ENCODE measurements at regions not wholly inside any gene's neighbourhood (a gene's known extent, or its start where the extent isn't known, plus 50 kb on each side); places are given as distances from the start of the nearest gene placed in this dataset.
"Not testable (repeated sequence)": the region's sequence is repeated elsewhere in the genome, so short reads cannot be mapped to it uniquely, and the experiment has no call there.

- intact Hi-C loops (cut with micrococcal nuclease; ENCODE audit: unreplicated experiment) = no loop called here
- no peak for DNase-seq (ENCODE audit: low spot score)
- Histone ChIP-seq H3K36me3 (ENCODE audit: insufficient read depth, low read length, poor library complexity, severe bottlenecking) (no peaks in the 10 kb centered on the region), H3K4me1 (ENCODE audit: insufficient read depth, low read length, poor library complexity, severe bottlenecking) (no peaks in the 10 kb centered on the region), H3K27ac (ENCODE audit: low read depth, low read length, poor library complexity, severe bottlenecking) (no peak overlapping the region), H3K9me3 (ENCODE audit: low read depth, low read length, poor library complexity, severe bottlenecking) (no peaks in the 10 kb centered on the region), H3K4me3 (ENCODE audit: low read depth, low read length, poor library complexity, severe bottlenecking) (no peak overlapping the region), H3K27me3 (replicated peaks; ENCODE audit: insufficient read depth, low read depth, low read length, poor library complexity) (peaks cover 12% of the 10 kb centered on the region)
- no TSS peak for BruUV-seq (replicated peaks)
- ChIA-PET POLR2A (ENCODE audit: low non-redundant PET) (no interaction called here), CTCF (no interaction called here)
- TF ChIP-seq EZH2 (IDR thresholded peaks at IDR 0.05; ENCODE audit: borderline replicate concordance, low read depth, low read length, poor library complexity, severe bottlenecking) (no peak), CTCF (conservative IDR thresholded peaks at IDR 0.05; ENCODE audit: low read depth, low read length) (no peak)
Measured at GRCh38 chr3:137583256-137583655, 180.9 kb upstream of the SOX14 start.

DNA sequence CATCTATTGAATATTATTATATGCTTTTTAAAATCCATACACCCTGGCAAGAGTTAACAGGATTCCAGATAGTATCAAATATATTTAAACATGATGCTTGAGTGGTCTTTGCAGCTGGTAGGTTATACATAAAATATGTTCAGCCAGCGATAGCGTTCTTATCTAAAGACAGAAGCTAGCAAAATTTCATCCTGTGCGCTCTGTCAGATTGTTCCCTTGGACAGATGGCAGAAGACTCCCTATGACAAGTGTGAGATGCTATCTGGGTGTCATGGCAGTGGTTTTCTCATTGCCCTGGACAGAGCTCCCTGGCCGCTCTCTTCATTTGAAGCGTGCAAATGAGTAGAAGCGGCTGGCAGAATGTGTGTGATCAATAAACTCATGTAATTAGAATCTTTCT lies 175.2 kb upstream of the SOX14 start:
- intact Hi-C loops (cut with micrococcal nuclease; ENCODE audit: unreplicated experiment) = no loop called here
- no TSS peak for BruUV-seq (replicated peaks)
- CTCF ChIA-PET = no interaction called here
- H3K27me3 ChIP-seq (replicated peaks; ENCODE audit: insufficient read depth, low read depth, low read length, poor library complexity) = no peaks in the 10 kb centered on the region
- no peak overlapping the region for H3K27ac ChIP-seq (ENCODE audit: low read depth, low read length, poor library complexity, severe bottlenecking)
- no peaks in the 10 kb centered on the region for H3K36me3 ChIP-seq (ENCODE audit: insufficient read depth, low read length, poor library complexity, severe bottlenecking)
- DNase-seq (ENCODE audit: low spot score) = no peak
- POLR2A ChIA-PET (ENCODE audit: low non-redundant PET) = no interaction called here
- H3K4me1 ChIP-seq (ENCODE audit: insufficient read depth, low read length, poor library complexity, severe bottlenecking) = no peaks in the 10 kb centered on the region
- no peak for TF ChIP-seq EZH2 (IDR thresholded peaks at IDR 0.05; ENCODE audit: borderline replicate concordance, low read depth, low read length, poor library complexity, severe bottlenecking)
- no peak for TF ChIP-seq CTCF (conservative IDR thresholded peaks at IDR 0.05; ENCODE audit: low read depth, low read length)
- no peaks in the 10 kb centered on the region for H3K9me3 ChIP-seq (ENCODE audit: low read depth, low read length, poor library complexity, severe bottlenecking)
- H3K4me3 ChIP-seq (ENCODE audit: low read depth, low read length, poor library complexity, severe bottlenecking) = no peak overlapping the region

GRCh38 chr3:137595415-137595814 lies 168.7 kb upstream of the SOX14 start:
- H3K9me3 ChIP-seq (ENCODE audit: low read depth, low read length, poor library complexity, severe bottlenecking); H3K27me3 ChIP-seq (replicated peaks; ENCODE audit: insufficient read depth, low read depth, low read length, poor library complexity); H3K4me1 ChIP-seq (ENCODE audit: insufficient read depth, low read length, poor library complexity, severe bottlenecking); POLR2A ChIA-PET (ENCODE audit: low non-redundant PET); H3K27ac ChIP-seq (ENCODE audit: low read depth, low read length, poor library complexity, severe bottlenecking); intact Hi-C loops (cut with micrococcal nuclease; ENCODE audit: unreplicated experiment); DNase-seq (ENCODE audit: low spot score); BruUV-seq (replicated peaks); CTCF ChIA-PET; H3K4me3 ChIP-seq (ENCODE audit: low read depth, low read length, poor library complexity, severe bottlenecking); H3K36me3 ChIP-seq (ENCODE audit: insufficient read depth, low read length, poor library complexity, severe bottlenecking): not testable (repeated sequence)

GRCh38 chr3:137610723-137611122 lies 153.4 kb upstream of the SOX14 start:
- DNase-seq (ENCODE audit: low spot score) = no peak
- Histone ChIP-seq H3K27me3 (replicated peaks; ENCODE audit: insufficient read depth, low read depth, low read length, poor library complexity) (peaks cover 12% of the 10 kb centered on the region), H3K9me3 (ENCODE audit: low read depth, low read length, poor library complexity, severe bottlenecking) (no peaks in the 10 kb centered on the region), H3K4me3 (ENCODE audit: low read depth, low read length, poor library complexity, severe bottlenecking) (no peak overlapping the region), H3K36me3 (ENCODE audit: insufficient read depth, low read length, poor library complexity, severe bottlenecking) (no peaks in the 10 kb centered on the region), H3K27ac (ENCODE audit: low read depth, low read length, poor library complexity, severe bottlenecking) (no peak overlapping the region), H3K4me1 (ENCODE audit: insufficient read depth, low read length, poor library complexity, severe bottlenecking) (no peaks in the 10 kb centered on the region)
- BruUV-seq (replicated peaks) = no TSS peak
- TF ChIP-seq CTCF (conservative IDR thresholded peaks at IDR 0.05; ENCODE audit: low read depth, low read length) (no peak), EZH2 (IDR thresholded peaks at IDR 0.05; ENCODE audit: borderline replicate concordance, low read depth, low read length, poor library complexity, severe bottlenecking) (no peak)
- CTCF ChIA-PET = no interaction called here
- intact Hi-C loops (cut with micrococcal nuclease; ENCODE audit: unreplicated experiment) = no loop called here
- POLR2A ChIA-PET (ENCODE audit: low non-redundant PET) = no interaction called here

Measured in A673 (cell line).